Erythroblast (primary cell): ENCODE measurements at regions not wholly inside any gene's neighbourhood (a gene's known extent, or its start where the extent isn't known, plus 50 kb on each side); places are given as distances from the start of the nearest gene placed in this dataset.

ENCODE experiments used
- GATA1 ChIP-seq: IDR thresholded peaks from 2 replicates; pipeline ENCODE4 v1.6.1; 2011; ENCODE audit warnings: low read depth, mild to moderate bottlenecking, control low read depth, low read length, moderate library complexity
- POLR2A ChIP-seq: IDR thresholded peaks from 2 replicates; pipeline ENCODE4 v1.6.1; 2011; ENCODE audit warnings: mild to moderate bottlenecking, low read length

GRCh38 chr7:81040496-81040895, 121.6 kb upstream of the SEMA3C start:
- TF ChIP-seq POLR2A, result no peak
- no peak for TF ChIP-seq GATA1
